GM18505 (cell line): ENCODE measurements at regions not wholly inside any gene's neighbourhood (a gene's known extent, or its start where the extent isn't known, plus 50 kb on each side); places are given as distances from the start of the nearest gene placed in this dataset.

Source experiments
- ATAC-seq: cut with Tn5 transposase; IDR thresholded peaks from one replicate; pipeline ENCODE4 v1.9.1; 2021; ENCODE audit not compliant: unreplicated experiment
- POLR2A ChIP-seq: IDR thresholded peaks from 4 replicates; pipeline ENCODE4 v1.6.1; 2011; ENCODE audit warnings: borderline replicate concordance; ENCODE audit not compliant: insufficient read depth, insufficient read length; ENCODE audit errors: extremely low read depth

DNA sequence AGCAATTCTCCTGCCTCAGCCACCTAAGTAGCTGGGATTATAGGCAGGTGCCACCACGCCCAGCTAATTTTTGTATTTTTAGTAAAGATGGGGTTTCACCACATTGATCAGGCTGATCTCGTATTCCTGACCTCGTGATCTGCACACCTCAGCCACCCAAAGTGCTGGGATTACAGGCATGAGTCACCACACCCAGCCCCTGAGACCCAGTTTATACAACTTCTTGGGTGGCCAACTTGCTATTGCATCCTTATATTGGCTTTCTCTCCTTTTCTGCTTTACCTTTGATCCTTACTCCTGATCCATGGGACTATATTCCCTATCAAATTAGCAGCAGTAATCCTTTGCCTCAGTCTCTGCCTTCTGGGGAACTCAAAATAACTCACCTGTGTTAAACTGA is 659.1 kb downstream of the PRELID2 start:
- TF ChIP-seq POLR2A = no peak
- no peak for ATAC-seq

DNA sequence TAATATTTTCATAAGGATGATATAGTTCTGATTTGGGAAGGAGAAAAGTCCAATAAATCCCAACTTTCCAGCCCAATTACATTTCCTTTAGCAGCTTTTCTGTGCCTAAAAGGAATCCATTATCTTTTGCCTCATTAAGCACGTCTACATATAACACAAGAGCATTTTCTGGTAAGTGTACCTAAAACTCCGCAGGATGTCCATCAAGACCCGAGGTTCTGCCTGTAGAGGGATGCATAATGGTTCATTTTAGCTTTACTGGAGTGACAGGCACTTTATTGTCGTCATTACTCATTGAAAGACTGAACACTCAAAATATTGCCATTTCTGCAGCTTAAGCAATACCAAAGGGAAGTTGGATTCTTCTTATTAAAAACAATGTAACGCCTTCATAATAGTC is 669.0 kb downstream of the PRELID2 start:
- no peak for ATAC-seq
- TF ChIP-seq POLR2A = no peak

DNA sequence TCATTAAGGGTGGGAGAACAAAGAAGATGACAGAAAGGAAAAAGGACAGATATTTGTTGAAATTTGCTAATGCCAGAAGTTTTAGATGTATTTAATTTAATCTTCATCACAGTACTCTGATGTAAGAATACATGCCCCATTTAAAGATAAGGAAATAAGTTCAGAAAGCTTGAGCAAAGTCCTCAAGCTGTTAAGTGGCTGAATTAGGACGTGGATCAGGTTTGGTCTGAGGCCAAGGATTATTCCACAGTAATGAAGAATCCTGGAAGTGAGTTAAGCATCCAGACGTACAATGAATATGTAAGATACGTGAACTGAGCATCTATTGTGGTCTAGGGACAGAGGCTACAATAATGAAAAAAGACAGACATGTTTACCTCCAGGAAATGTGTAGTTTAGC is 671.3 kb downstream of the PRELID2 start:
- ATAC-seq = no peak

DNA sequence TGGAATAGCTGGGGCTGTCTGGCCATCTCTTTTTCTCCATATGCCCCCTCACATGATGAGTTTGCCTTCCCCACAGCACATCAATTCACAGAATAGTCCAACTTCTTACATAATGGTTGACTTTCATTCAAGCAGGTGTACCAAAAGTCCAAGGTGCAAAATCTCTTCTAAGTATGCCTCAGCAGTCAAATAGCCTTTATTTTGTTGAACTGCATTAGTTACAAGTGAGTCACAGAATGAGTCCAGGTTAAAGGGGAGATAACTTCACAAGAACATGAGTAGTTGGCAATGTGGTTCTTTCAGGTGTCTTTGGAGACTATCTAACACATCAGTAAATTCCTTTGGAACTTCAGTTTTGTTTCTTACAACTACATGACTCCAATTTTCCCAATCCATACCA is 672.5 kb downstream of the PRELID2 start:
- no peak for ATAC-seq
- no peak for TF ChIP-seq POLR2A

More for the DNA sequence above, 671.3 kb downstream of the PRELID2 start:
- no peak for TF ChIP-seq POLR2A

DNA sequence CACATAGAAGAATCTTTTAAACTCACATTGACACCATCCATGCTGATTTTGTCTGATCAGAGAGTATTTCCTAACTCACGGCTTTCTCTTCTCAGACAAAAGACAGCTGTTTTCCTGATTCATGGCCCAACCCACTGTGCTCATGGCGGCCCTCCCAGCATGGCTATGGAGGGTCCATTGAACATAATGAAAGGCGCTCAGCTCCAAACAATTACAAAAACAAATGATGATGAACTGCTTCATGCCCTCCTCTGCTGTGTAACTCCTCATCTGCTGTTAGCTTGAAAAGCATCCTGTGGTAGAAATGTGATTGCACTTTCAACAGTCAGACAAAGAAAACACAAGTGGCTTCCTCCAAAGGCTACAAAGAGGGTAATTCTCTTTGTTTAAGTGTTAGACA is 673.8 kb downstream of the PRELID2 start:
- ATAC-seq = no peak
- no peak for TF ChIP-seq POLR2A

DNA sequence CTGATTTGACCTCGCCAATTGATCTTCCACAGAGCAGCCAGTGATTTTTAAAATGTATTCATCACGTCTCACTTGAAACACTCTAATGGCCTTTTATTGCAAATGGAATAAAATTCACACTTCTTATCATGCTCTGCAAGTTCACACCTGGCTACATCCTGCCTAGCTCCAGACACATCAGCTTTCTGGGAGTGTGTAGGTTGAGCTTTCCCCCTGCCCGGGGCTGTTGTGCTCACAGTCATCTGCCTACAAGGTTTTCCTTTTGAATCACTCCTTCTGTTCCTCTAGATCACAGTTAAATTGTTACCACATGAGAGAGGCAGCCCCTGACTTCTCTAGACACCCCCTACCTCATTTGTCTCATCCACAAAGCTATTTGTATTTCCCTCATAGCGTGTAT is 674.5 kb downstream of the PRELID2 start:
- TF ChIP-seq POLR2A = no peak
- no peak for ATAC-seq

DNA sequence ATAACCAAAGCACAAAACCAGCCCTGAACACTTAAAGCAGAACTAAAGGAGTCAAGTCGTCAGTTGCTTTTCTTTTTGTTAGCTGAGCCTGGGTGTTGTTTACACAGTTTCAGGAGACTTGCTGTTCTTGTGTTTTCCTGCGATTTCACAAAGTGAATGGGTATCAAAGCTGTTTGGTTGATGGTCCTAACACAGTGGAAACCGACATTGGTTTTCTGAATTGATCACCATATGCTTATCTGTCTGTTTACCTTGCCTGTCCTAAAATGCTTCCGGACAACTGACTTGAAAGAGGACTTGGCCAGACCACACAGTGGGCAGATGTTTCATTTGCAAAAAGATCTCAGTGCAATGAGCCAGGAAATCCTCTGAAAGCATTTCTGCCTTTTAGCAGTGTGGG is 676.4 kb downstream of the PRELID2 start:
- no peak for TF ChIP-seq POLR2A
- ATAC-seq = no peak

DNA sequence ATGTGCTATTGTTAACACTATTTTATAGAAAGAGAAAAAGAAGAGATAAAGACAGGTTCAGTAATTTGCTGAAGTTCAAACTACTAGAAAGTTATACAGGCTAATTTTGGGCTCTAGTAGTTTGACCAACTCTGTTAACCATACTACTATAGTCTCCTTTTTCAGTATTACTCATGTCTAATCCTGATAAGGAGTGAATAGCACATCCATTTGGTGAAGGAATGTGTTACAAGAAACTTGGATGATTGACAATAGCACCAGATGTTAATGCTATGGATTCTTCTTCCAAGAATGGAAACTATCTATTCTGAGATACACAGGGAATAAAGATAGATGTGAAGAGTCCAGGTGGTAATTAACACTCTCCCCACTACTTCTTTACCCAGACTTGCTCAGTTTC is 677.3 kb downstream of the PRELID2 start:
- no peak for TF ChIP-seq POLR2A
- no peak for ATAC-seq

DNA sequence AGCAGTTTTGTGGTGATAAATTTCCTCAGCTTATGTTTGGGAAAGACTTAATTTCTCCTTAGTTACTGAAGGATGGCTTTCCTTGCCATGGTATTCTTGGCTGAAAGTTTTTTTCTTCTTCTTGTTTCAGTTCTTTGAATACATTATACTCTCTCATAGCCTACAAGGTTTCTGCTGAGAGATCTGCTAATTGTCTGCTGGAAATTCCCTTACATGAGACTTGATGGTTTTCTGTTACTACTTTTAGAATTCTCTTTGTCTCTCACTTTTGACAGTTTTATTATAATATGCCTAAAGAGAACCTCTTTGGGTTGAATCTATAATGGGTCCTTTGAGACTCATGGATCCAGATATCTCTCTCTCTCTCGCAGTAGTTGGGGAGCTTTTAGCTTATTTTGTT is 693.6 kb downstream of the PRELID2 start:
- ATAC-seq = no peak
- TF ChIP-seq POLR2A = no peak

DNA sequence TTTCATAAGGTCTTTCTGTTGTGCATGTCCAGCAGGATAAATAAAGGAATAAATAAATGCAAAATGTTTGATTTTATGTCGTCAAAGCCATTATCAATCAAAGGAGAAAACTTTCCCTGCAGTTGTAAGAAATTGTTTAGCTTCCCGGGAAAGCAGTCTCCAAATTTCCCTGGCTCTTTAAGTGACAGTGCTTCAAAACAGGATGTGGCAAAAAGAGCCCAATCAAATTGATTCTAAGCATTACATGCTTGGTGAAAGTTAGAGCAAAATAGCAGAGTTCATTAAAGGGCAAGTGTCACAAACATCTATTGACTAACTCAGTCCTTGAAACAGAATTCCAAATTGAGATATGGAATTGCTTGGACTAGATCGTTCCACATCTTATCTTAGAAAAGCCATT is 704.1 kb downstream of the PRELID2 start:
- ATAC-seq = no peak
- TF ChIP-seq POLR2A = no peak

DNA sequence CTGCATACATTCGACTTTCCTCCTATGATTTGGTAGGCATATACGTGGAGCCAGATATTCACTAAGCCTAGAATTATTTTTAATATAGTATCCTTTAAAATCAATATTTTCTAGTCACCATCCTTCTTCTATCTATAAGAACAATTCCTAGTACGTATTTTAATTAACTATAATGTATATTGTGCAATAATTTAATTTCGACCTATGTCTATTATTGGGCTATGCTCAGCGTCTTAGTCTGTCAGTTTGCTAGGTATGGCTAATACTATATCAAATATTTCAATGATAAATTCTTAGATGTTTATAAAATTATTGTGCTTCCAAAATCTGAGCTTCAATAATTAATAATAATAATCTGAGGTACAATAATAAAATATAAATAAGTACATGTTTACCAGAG is 705.3 kb downstream of the PRELID2 start:
- TF ChIP-seq POLR2A = no peak
- no peak for ATAC-seq

DNA sequence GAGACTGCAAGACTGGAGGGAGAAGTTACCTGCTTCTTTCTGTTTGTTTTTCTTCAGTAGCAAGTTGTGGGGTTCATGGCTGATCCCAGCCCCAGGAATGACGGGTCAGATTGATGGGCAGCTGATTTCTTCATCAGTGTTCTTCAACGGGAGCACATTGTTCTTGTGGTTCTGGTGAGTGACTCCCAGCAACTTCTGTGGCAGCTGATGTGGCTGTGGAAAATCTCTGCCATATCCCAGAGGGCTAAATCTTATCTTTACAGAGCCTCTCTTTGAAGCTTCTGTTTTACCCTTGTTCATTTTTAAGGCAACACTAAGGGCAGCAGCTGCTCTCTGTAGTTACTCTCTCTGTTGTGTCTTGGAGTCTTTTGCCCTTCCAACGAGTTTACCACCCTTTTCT is 710.3 kb downstream of the PRELID2 start:
- TF ChIP-seq POLR2A = no peak
- no peak for ATAC-seq

DNA sequence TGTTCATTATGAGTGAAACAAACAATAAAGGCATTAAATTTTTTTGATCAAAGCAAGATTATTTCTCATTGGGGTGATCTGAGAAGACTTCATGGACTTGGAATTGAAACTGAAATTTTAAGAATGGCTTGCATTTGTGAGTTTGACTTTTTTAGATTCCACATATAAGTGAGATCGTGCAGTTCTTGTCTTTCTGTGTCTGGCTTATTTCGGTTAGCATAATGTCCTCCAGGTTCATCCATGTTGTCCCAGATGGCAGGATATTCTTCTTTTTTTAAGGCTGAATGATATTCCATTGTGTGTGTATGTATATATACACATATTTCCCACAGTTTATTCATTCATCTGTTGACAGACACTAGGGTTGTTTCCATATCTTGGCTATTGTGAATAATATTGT is 716.5 kb downstream of the PRELID2 start:
- no peak for ATAC-seq

DNA sequence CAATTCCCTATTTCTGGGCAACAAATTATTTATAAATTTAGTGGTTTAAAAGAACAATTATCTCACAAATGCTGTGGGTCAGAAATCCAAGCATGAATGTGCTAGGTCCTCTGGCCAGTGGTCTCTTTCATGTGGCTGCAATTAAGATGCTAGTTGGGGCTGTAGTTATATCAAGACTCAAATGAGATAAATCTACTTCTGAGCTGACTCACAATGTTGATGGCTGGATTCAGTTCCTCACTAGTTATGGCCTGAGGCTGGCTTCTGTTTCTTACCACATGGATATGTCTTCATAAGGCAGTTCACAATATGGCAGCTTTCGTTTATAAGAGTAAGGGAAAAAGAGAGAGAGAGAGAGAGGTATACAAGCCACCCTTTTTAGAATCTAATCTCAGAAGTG is 717.0 kb downstream of the PRELID2 start:
- ATAC-seq = no peak
- TF ChIP-seq POLR2A = no peak

More for the DNA sequence above, 716.5 kb downstream of the PRELID2 start:
- no peak for TF ChIP-seq POLR2A

DNA sequence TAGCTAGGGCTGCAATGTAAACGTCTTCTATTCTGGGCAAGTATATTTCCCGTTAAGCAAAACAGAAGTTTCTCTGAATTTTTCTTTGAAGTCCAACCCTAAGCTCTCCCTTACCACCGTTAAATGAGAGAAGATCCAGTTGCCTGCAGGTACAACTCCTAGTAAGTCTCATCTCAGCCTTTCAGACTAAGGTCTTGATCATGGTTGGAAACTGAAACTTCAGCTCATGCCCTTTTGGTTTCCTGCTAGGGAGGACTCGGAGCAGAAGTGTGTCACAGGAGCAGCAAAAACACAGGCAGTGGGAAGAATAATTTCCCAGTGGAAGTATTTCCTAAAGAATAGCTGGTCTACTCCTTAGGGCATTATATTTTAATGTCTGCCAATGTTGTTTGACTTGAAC is 717.9 kb downstream of the PRELID2 start:
- TF ChIP-seq POLR2A = no peak
- ATAC-seq = no peak
